SK-N-MC (cell line): ENCODE measurements at regions not wholly inside any gene's neighbourhood (a gene's known extent, or its start where the extent isn't known, plus 50 kb on each side); places are given as distances from the start of the nearest gene placed in this dataset.
A peak's percentile ranks its signal among the peaks of the same experiment; 100 is the strongest.

Source experiments
- DNase-seq: peaks from one replicate; pipeline ENCODE4 v3.0.0-alpha.2; 2011; ENCODE audit warnings: low read depth, low spot score
- H3K27ac ChIP-seq: fragments of 200-600 bp; sonication (generic); 2 replicates; pipeline ENCODE4 v1.5.1; 2016; ENCODE audit warnings: mixed run types
- H3K36me3 ChIP-seq: fragments of 200-600 bp; sonication (generic); 2 replicates; pipeline ENCODE4 v1.6.1; 2017; ENCODE audit warnings: antibody characterized with exemption, low read length, mixed read lengths; ENCODE audit not compliant: insufficient read depth
- H3K4me3 ChIP-seq: fragments of 200-600 bp; sonication (generic); 2 replicates; pipeline ENCODE4 v1.5.1; 2016
- H3K9ac ChIP-seq: fragments of 200-600 bp; sonication (generic); 2 replicates; pipeline ENCODE4 v1.8.0; 2017; ENCODE audit warnings: mixed run types, mixed read lengths; ENCODE audit not compliant: insufficient read length
- H3K9me3 ChIP-seq: fragments of 200-600 bp; sonication (generic); 2 replicates; pipeline ENCODE4 v1.6.1; 2017; ENCODE audit warnings: low read depth, mild to moderate bottlenecking, antibody characterized with exemption, low read length, moderate library complexity, mixed read lengths
- EZH2 ChIP-seq: fragments of 200-600 bp; sonication (generic); IDR thresholded peaks from one replicate; pipeline ENCODE4 v1.6.1; 2017; ENCODE audit warnings: antibody characterized with exemption
- FOXP2 ChIP-seq: optimal IDR thresholded peaks from 2 replicates; pipeline ENCODE3; 2011; ENCODE audit warnings: mild to moderate bottlenecking, moderate library complexity; ENCODE audit not compliant: insufficient read depth; ENCODE audit errors: extremely low read length, control extremely low read depth
- POLR2AphosphoS5 ChIP-seq: IDR thresholded peaks from 2 replicates; pipeline ENCODE4 v1.6.1; 2012; ENCODE audit warnings: mild to moderate bottlenecking, low read depth, low read length, borderline replicate concordance

- H3K9me3 ChIP-seq: no peaks in the 10 kb centered on the region
- DNase-seq: no peak
Observed at GRCh38 chr5:28421141-28421540, 1382.8 kb upstream of the CDH9 start.

GRCh38 chr5:28415791-28416443 lies 1377.5 kb upstream of the CDH9 start:
- DNase-seq: no peak
- Histone ChIP-seq H3K4me3 (no peak overlapping the region), H3K9ac (no peak overlapping the region), H3K27ac (no peak overlapping the region), H3K9me3 (no peaks in the 10 kb centered on the region), H3K36me3 (no peaks in the 10 kb centered on the region)
- TF ChIP-seq POLR2AphosphoS5 (no peak), EZH2 (no peak), FOXP2 (no peak)

More at GRCh38 chr5:28421141-28421540, 1382.8 kb upstream of the CDH9 start:
- no peak overlapping the region for H3K4me3 ChIP-seq
- H3K27ac ChIP-seq: no peak overlapping the region
- no peaks in the 10 kb centered on the region for H3K36me3 ChIP-seq
- no peak overlapping the region for H3K9ac ChIP-seq
- TF ChIP-seq EZH2 (no peak), POLR2AphosphoS5 (no peak), FOXP2 (no peak)

GRCh38 chr5:28414619-28415018 lies 1376.2 kb upstream of the CDH9 start:
- TF ChIP-seq EZH2 (no peak), POLR2AphosphoS5 (no peak), FOXP2 (no peak)
- Histone ChIP-seq H3K4me3 (no peak overlapping the region), H3K9ac (no peak overlapping the region), H3K27ac (no peak overlapping the region), H3K36me3 (no peaks in the 10 kb centered on the region), H3K9me3 (no peaks in the 10 kb centered on the region)
- DNase-seq: no peak

- no peak overlapping the region for H3K4me3 ChIP-seq
- no peaks in the 10 kb centered on the region for H3K36me3 ChIP-seq
- no peak overlapping the region for H3K9ac ChIP-seq
- no peaks in the 10 kb centered on the region for H3K9me3 ChIP-seq
- no peak for TF ChIP-seq EZH2
- no peak for TF ChIP-seq POLR2AphosphoS5
- no peak for TF ChIP-seq FOXP2
- no peak for DNase-seq
- H3K27ac ChIP-seq: no peak overlapping the region
Observed at GRCh38 chr5:28408651-28409050, 1370.3 kb upstream of the CDH9 start.

- Histone ChIP-seq H3K36me3 (no peaks in the 10 kb centered on the region), H3K9ac (no peak overlapping the region), H3K4me3 (no peak overlapping the region), H3K27ac (no peak overlapping the region), H3K9me3 (no peaks in the 10 kb centered on the region)
- TF ChIP-seq POLR2AphosphoS5: no peak
- TF ChIP-seq EZH2: no peak
- TF ChIP-seq FOXP2: no peak
- no peak for DNase-seq
Observed at GRCh38 chr5:28408186-28408585, 1369.8 kb upstream of the CDH9 start.

GRCh38 chr5:28404363-28405071 lies 1366.1 kb upstream of the CDH9 start:
- no peak for DNase-seq
- H3K9me3 ChIP-seq: no peaks in the 10 kb centered on the region
- H3K27ac ChIP-seq: no peak overlapping the region
- no peaks in the 10 kb centered on the region for H3K36me3 ChIP-seq
- TF ChIP-seq EZH2 (no peak), FOXP2 (no peak), POLR2AphosphoS5 (no peak)
- H3K9ac ChIP-seq: no peak overlapping the region
- no peak overlapping the region for H3K4me3 ChIP-seq

- Histone ChIP-seq H3K36me3 (no peaks in the 10 kb centered on the region), H3K4me3 (peak overlapping the region; percentile 29; the same call in 1 of the 2 replicates), H3K27ac (no peak overlapping the region), H3K9ac (no peak overlapping the region), H3K9me3 (no peaks in the 10 kb centered on the region)
- DNase-seq: peak; percentile 32
- TF ChIP-seq EZH2 (no peak), FOXP2 (peak; percentile 28)
Observed at GRCh38 chr5:28403846-28404245, 1365.5 kb upstream of the CDH9 start.

GRCh38 chr5:28402590-28403301 lies 1364.4 kb upstream of the CDH9 start:
- no peak overlapping the region for H3K27ac ChIP-seq

More at GRCh38 chr5:28402590-28403301, 1364.4 kb upstream of the CDH9 start:
- Histone ChIP-seq H3K9me3 (no peaks in the 10 kb centered on the region), H3K9ac (no peak overlapping the region), H3K4me3 (no peak overlapping the region), H3K36me3 (no peaks in the 10 kb centered on the region)
- no peak for DNase-seq
- TF ChIP-seq EZH2 (no peak), POLR2AphosphoS5 (no peak)
